ENCODE measurements at regions not wholly inside any gene's neighbourhood (a gene's known extent, or its start where the extent isn't known, plus 50 kb on each side); places are given as distances from the start of the nearest gene placed in this dataset.

DNA sequence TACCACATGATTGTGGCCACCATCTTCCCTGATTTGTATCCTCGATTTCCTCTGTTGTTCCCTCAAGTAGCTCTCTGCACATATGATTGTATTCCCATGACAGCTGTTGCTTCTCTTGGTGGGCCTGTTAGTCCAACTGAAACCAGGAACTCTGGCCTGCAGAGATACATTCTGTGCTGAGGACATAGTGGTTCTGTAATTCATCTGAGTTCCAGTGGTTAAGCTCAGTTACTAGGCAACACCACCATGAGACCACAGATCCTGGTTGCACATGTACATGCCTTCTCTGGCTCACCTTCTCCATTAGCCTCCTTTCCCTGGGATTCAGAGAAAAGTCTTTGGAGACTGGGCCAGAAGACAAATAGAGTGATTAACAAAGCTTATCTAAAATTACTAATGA is 172.1 kb upstream of the SLC7A11 start:
- Histone ChIP-seq H3K4me3 (ENCODE audit: insufficient read depth, low read depth, low read length) (no peak overlapping the region), H3K79me1 (ENCODE audit: low read depth in 1 of 2, low read length in 2 of 2) (no peaks in the 10 kb centered on the region), H3K4ac (ENCODE audit: low read depth, low read length) (no peak overlapping the region), H2BK20ac (ENCODE audit: low read depth, low read length) (no peak overlapping the region), H3K23ac (ENCODE audit: low read depth, low read length) (no peak overlapping the region), H3K9me3 (ENCODE audit: control insufficient read depth, insufficient read depth, low read length) (no peaks in the 10 kb centered on the region), H4K91ac (ENCODE audit: insufficient read depth, low read depth, low read length) (no peak overlapping the region), H3K9me1 (ENCODE audit: insufficient read depth, low read length) (no peaks in the 10 kb centered on the region), H2AK5ac (ENCODE audit: low read depth, low read length) (no peak overlapping the region), H3K9ac (ENCODE audit: low read depth, low read length) (no peak overlapping the region), H3K14ac (replicated peaks; ENCODE audit: low read depth, low read length) (no peak overlapping the region), H2AFZ (replicated peaks; ENCODE audit: low read length, poor library complexity) (no peak overlapping the region), H2BK5ac (ENCODE audit: low read depth, low read length, poor library complexity, severe bottlenecking) (no peak overlapping the region), H2BK120ac (ENCODE audit: low read depth, low read length) (no peak overlapping the region), H3K36me3 (ENCODE audit: control insufficient read depth, insufficient read depth, low read length) (no peaks in the 10 kb centered on the region), H3K27me3 (ENCODE audit: control insufficient read depth, insufficient read depth, low read length) (no peaks in the 10 kb centered on the region), H4K8ac (ENCODE audit: low read depth in 2 of 2, low read length in 2 of 2) (no peak overlapping the region), H3K27ac (ENCODE audit: insufficient read depth, low read length) (no peak overlapping the region), H4K5ac (ENCODE audit: low read depth, low read length) (no peak overlapping the region), H2BK15ac (ENCODE audit: low read depth, low read length) (no peak overlapping the region), H3K4me1 (ENCODE audit: control insufficient read depth, insufficient read depth, low read length) (no peaks in the 10 kb centered on the region), H3K56ac (ENCODE audit: extremely low read depth, insufficient read depth, low read length) (no peak overlapping the region), H2AK9ac (replicated peaks; ENCODE audit: low read depth, low read length, poor library complexity) (no peak overlapping the region), H4K20me1 (ENCODE audit: insufficient read depth, low read length) (no peaks in the 10 kb centered on the region), H3K4me2 (ENCODE audit: low read depth, low read length) (no peak overlapping the region), H3K18ac (ENCODE audit: low read depth, low read length) (no peak overlapping the region)
- ChIA-PET CTCF (no interaction called here), POLR2A (ENCODE audit: unreplicated experiment) (no interaction called here)
- no TSS peak for BruUV-seq (replicated peaks)
- 33% methylated on average over 1 of the region's 1 CpG; no CpG with 5 or more reads in 1 of the 2 experiments for WGBS, 2 experiments (ENCODE audit: extremely low coverage in 2 of 2, insufficient read length in 1 of 2)
- intact Hi-C loops (cut with micrococcal nuclease) (no loop called here), dilution Hi-C loops (cut with HindIII; ENCODE audit: low sequenced_read_pairs, unreplicated experiment) (no loop called here), in situ Hi-C loops (cut with MboI; ENCODE audit: low sequenced_read_pairs) (no loop called here)
- DNase-seq (no peak), ATAC-seq (ENCODE audit: low read depth) (no peak)
- TF ChIP-seq CHD1 (IDR thresholded peaks at IDR 0.05; ENCODE audit: low read depth, low read length): no peak
- TF ChIP-seq NFE2L2 (IDR thresholded peaks at IDR 0.05; ENCODE audit: low read depth, low read length): no peak
